Karpas-422 (cell line): ENCODE measurements at regions not wholly inside any gene's neighbourhood (a gene's known extent, or its start where the extent isn't known, plus 50 kb on each side); places are given as distances from the start of the nearest gene placed in this dataset.
"Not testable (repeated sequence)": the region's sequence is repeated elsewhere in the genome, so short reads cannot be mapped to it uniquely, and the experiment has no call there.

ENCODE experiments used
- DNase-seq: peaks from one replicate; pipeline ENCODE4 v3.0.0-alpha.2; 2015
- H2AFZ ChIP-seq: fragments of 200-600 bp; sonication (generic); 2 replicates; pipeline ENCODE4 v1.6.1; 2014; ENCODE audit warnings: antibody characterized with exemption, low read length, mixed read lengths
- H3K27ac ChIP-seq: fragments of 200-600 bp; sonication (generic); 2 replicates; pipeline ENCODE4 v1.5.1; 2014; ENCODE audit warnings: mild to moderate bottlenecking, low read length, moderate library complexity
- H3K27me3 ChIP-seq: fragments of 200-600 bp; sonication (generic); 2 replicates; pipeline ENCODE4 v1.6.1; 2014; ENCODE audit warnings: low read length, mixed read lengths
- H3K36me3 ChIP-seq: fragments of 200-600 bp; sonication (generic); 2 replicates; pipeline ENCODE4 v1.6.1; 2014; ENCODE audit warnings: low read length, mixed read lengths; ENCODE audit not compliant: insufficient read depth
- H3K4me1 ChIP-seq: fragments of 200-600 bp; sonication (generic); 2 replicates; pipeline ENCODE4 v1.6.1; 2014; ENCODE audit warnings: mild to moderate bottlenecking, low read length, mixed read lengths
- H3K4me2 ChIP-seq: fragments of 200-600 bp; sonication (generic); 2 replicates; pipeline ENCODE4 v1.6.1; 2014; ENCODE audit warnings: low read length, low read depth, mild to moderate bottlenecking; ENCODE audit not compliant: poor library complexity, severe bottlenecking
- H3K4me3 ChIP-seq: fragments of 200-600 bp; sonication (generic); 2 replicates; pipeline ENCODE4 v1.5.1; 2014; ENCODE audit warnings: mild to moderate bottlenecking, antibody characterized with exemption, low read length, mixed read lengths
- H3K79me2 ChIP-seq: fragments of 200-600 bp; sonication (generic); 2 replicates; pipeline ENCODE4 v1.6.1; 2014; ENCODE audit warnings: mild to moderate bottlenecking, low read length, mixed read lengths
- H3K9ac ChIP-seq: fragments of 200-600 bp; sonication (generic); 2 replicates; pipeline ENCODE4 v1.6.0; 2014; ENCODE audit warnings: low read length
- H3K9me2 ChIP-seq: fragments of 200-600 bp; sonication (generic), shearing (Covaris generic); replicated peaks from 2 replicates; pipeline ENCODE4 v1.6.0; 2014; ENCODE audit warnings: mild to moderate bottlenecking, low read length, moderate library complexity; ENCODE audit not compliant: insufficient read depth
- H3K9me3 ChIP-seq: fragments of 300-700, 200-600 bp; sonication (generic); 2 replicates; pipeline ENCODE4 v1.6.1; 2014; ENCODE audit warnings: low read length, mixed read lengths
- H4K20me1 ChIP-seq: fragments of 200-600 bp; sonication (generic); 2 replicates; pipeline ENCODE4 v1.6.1; 2014; ENCODE audit warnings: mild to moderate bottlenecking, antibody characterized with exemption, low read length, low read depth; ENCODE audit not compliant: insufficient read depth

GRCh38 chr2:111496176-111496575 lies 375.5 kb downstream of the BCL2L11 start:
- H3K9ac ChIP-seq, H3K27ac ChIP-seq, H3K9me3 ChIP-seq, H3K4me3 ChIP-seq, H3K79me2 ChIP-seq, H3K27me3 ChIP-seq, H4K20me1 ChIP-seq, H2AFZ ChIP-seq, H3K9me2 ChIP-seq, H3K36me3 ChIP-seq, H3K4me2 ChIP-seq, DNase-seq: not testable (repeated sequence)
- peaks cover 16% of the 10 kb centered on the region for H3K4me1 ChIP-seq

GRCh38 chr2:111496860-111497259 lies 376.1 kb downstream of the BCL2L11 start:
- H3K27ac ChIP-seq, H3K9me3 ChIP-seq, H4K20me1 ChIP-seq, H2AFZ ChIP-seq, H3K79me2 ChIP-seq, H3K9ac ChIP-seq, H3K36me3 ChIP-seq, DNase-seq, H3K4me3 ChIP-seq, H3K4me2 ChIP-seq, H3K9me2 ChIP-seq, H3K27me3 ChIP-seq: not testable (repeated sequence)
- H3K4me1 ChIP-seq = peaks cover 16% of the 10 kb centered on the region

- not testable (repeated sequence) for H3K27ac ChIP-seq, H3K9me2 ChIP-seq, H3K4me2 ChIP-seq, H3K36me3 ChIP-seq, H3K9me3 ChIP-seq, H4K20me1 ChIP-seq, H3K4me3 ChIP-seq, H3K27me3 ChIP-seq, DNase-seq, H3K79me2 ChIP-seq, H3K9ac ChIP-seq, H2AFZ ChIP-seq
- peaks cover 16% of the 10 kb centered on the region for H3K4me1 ChIP-seq
Observed at GRCh38 chr2:111497270-111497669, 376.6 kb downstream of the BCL2L11 start.

- peak; percentile 62 for DNase-seq
- H3K4me3 ChIP-seq, H3K9me3 ChIP-seq, H3K9me2 ChIP-seq, H4K20me1 ChIP-seq, H3K27ac ChIP-seq, H3K36me3 ChIP-seq, H3K9ac ChIP-seq, H3K79me2 ChIP-seq, H3K27me3 ChIP-seq, H2AFZ ChIP-seq: not testable (repeated sequence)
- Histone ChIP-seq H3K4me2 (peak overlapping the region; percentile 48), H3K4me1 (peaks cover 18% of the 10 kb centered on the region)
Observed at GRCh38 chr2:111500536-111501062, 379.9 kb downstream of the BCL2L11 start.

- not testable (repeated sequence) for H3K9me3 ChIP-seq, H4K20me1 ChIP-seq, H3K27ac ChIP-seq, H3K4me3 ChIP-seq, H3K27me3 ChIP-seq, H3K4me2 ChIP-seq, DNase-seq, H3K36me3 ChIP-seq, H2AFZ ChIP-seq, H3K9ac ChIP-seq, H3K79me2 ChIP-seq, H3K9me2 ChIP-seq
- peaks cover 16% of the 10 kb centered on the region for H3K4me1 ChIP-seq
Observed at GRCh38 chr2:111503844-111504570, 380.0 kb downstream of the ANAPC1 start.

- not testable (repeated sequence) for H3K4me3 ChIP-seq, H3K9me3 ChIP-seq, H3K9ac ChIP-seq, DNase-seq, H3K9me2 ChIP-seq, H3K27ac ChIP-seq, H4K20me1 ChIP-seq, H3K27me3 ChIP-seq, H3K36me3 ChIP-seq, H3K79me2 ChIP-seq, H2AFZ ChIP-seq, H3K4me2 ChIP-seq
- H3K4me1 ChIP-seq = peaks cover 16% of the 10 kb centered on the region
Observed at GRCh38 chr2:111504571-111504942, 379.4 kb downstream of the ANAPC1 start.

GRCh38 chr2:111505267-111505666 lies 378.7 kb downstream of the ANAPC1 start:
- H3K4me3 ChIP-seq, H3K9ac ChIP-seq, H3K36me3 ChIP-seq, H3K9me2 ChIP-seq, DNase-seq, H2AFZ ChIP-seq, H3K4me2 ChIP-seq, H3K79me2 ChIP-seq, H4K20me1 ChIP-seq, H3K27me3 ChIP-seq, H3K27ac ChIP-seq, H3K9me3 ChIP-seq: not testable (repeated sequence)
- H3K4me1 ChIP-seq = peaks cover 12% of the 10 kb centered on the region

- H3K4me2 ChIP-seq, H3K27me3 ChIP-seq, H3K36me3 ChIP-seq, DNase-seq, H2AFZ ChIP-seq, H3K9me2 ChIP-seq, H3K27ac ChIP-seq, H3K9me3 ChIP-seq, H3K4me1 ChIP-seq, H3K9ac ChIP-seq, H4K20me1 ChIP-seq, H3K79me2 ChIP-seq, H3K4me3 ChIP-seq: not testable (repeated sequence)
Observed at GRCh38 chr2:111506936-111507335, 377.1 kb downstream of the ANAPC1 start.
